ENCODE measurements at regions not wholly inside any gene's neighbourhood (a gene's known extent, or its start where the extent isn't known, plus 50 kb on each side); places are given as distances from the start of the nearest gene placed in this dataset.

- Histone ChIP-seq H3K4me3 (peak overlapping the region; percentile 53), H3K36me3 (no peaks in the 10 kb centered on the region), H3K9me3 (no peaks in the 10 kb centered on the region), H3K27ac (no peak overlapping the region), H3K4me1 (ENCODE audit: insufficient read depth) (no peaks in the 10 kb centered on the region), H3K27me3 (no peaks in the 10 kb centered on the region)
- peak; percentile 27 to 58 (median 47) for DNase-seq
- 3 to 5% (median 4%) methylated on average over 28 of the region's 28 CpGs for WGBS, 3 donors
- TF ChIP-seq POLR2A (IDR thresholded peaks at IDR 0.05) (no peak), CTCF (IDR thresholded peaks at IDR 0.05) (no peak), EP300 (IDR thresholded peaks at IDR 0.05) (no peak)
- intact Hi-C loops (cut with DNase I), result loop anchor here (5.0 to 10.0 kb wide), 6 partner anchors 40 to 832 kb away; partner anchors contain the start of gene TRIM13 (in 1 of the 4)
Observed at GRCh38 chr13:50082426-50083281, 67.4 kb downstream of the KCNRG start.

- H3K4me3 ChIP-seq, result no peak overlapping the region
- no peaks in the 10 kb centered on the region for H3K9me3 ChIP-seq
- H3K4me1 ChIP-seq (ENCODE audit: insufficient read depth), result no peaks in the 10 kb centered on the region
- H3K36me3 ChIP-seq, result no peaks in the 10 kb centered on the region
- DNase-seq, result no peak
- no peaks in the 10 kb centered on the region for H3K27me3 ChIP-seq
- 0 to 2% (median 2%) methylated on average over 4 of the region's 4 CpGs for WGBS, 3 donors
- H3K27ac ChIP-seq, result no peak overlapping the region
- intact Hi-C loops (cut with DNase I), result loop anchor here in 2 of 4 donors (10.0 kb wide), 2 partner anchors 430 to 830 kb away; no protein-coding TSS in a partner anchor
- TF ChIP-seq EP300 (IDR thresholded peaks at IDR 0.05) (no peak), POLR2A (IDR thresholded peaks at IDR 0.05) (no peak), CTCF (IDR thresholded peaks at IDR 0.05) (peak in 2 of 3 donors; percentile 51 to 58)
Observed at GRCh38 chr13:50085063-50085462, 69.8 kb downstream of the KCNRG start.

GRCh38 chr13:50089633-50090032 lies 74.4 kb downstream of the KCNRG start:
- Histone ChIP-seq H3K36me3 (no peaks in the 10 kb centered on the region), H3K9me3 (no peaks in the 10 kb centered on the region), H3K4me1 (ENCODE audit: insufficient read depth) (no peaks in the 10 kb centered on the region), H3K4me3 (no peak overlapping the region), H3K27me3 (no peaks in the 10 kb centered on the region), H3K27ac (no peak overlapping the region)
- no peak for DNase-seq
- intact Hi-C loops (cut with DNase I), result loop anchor here in 2 of 4 donors (10.0 kb wide), 2 partner anchors 425 to 825 kb away; no protein-coding TSS in a partner anchor
- TF ChIP-seq EP300 (IDR thresholded peaks at IDR 0.05) (no peak), POLR2A (IDR thresholded peaks at IDR 0.05) (no peak), CTCF (IDR thresholded peaks at IDR 0.05) (no peak)
- 94 to 98% (median 94%) methylated on average over 1 of the region's 1 CpG for WGBS, 3 donors

- no peak overlapping the region for H3K27ac ChIP-seq
- H3K4me1 ChIP-seq (ENCODE audit: insufficient read depth), result no peaks in the 10 kb centered on the region
- H3K4me3 ChIP-seq, result no peak overlapping the region
- H3K36me3 ChIP-seq, result no peaks in the 10 kb centered on the region
- intact Hi-C loops (cut with DNase I), result no loop called here
- WGBS, 3 donors, result 90 to 92% (median 91%) methylated on average over 5 of the region's 5 CpGs
- TF ChIP-seq CTCF (IDR thresholded peaks at IDR 0.05) (no peak), EP300 (IDR thresholded peaks at IDR 0.05) (no peak), POLR2A (IDR thresholded peaks at IDR 0.05) (no peak)
- H3K27me3 ChIP-seq, result no peaks in the 10 kb centered on the region
- no peaks in the 10 kb centered on the region for H3K9me3 ChIP-seq
- DNase-seq, result no peak
Observed at GRCh38 chr13:50090211-50090610, 75.0 kb downstream of the KCNRG start.

Data from ovary (tissue), 7 donors.